BLaER1 (cell line): ENCODE measurements at regions not wholly inside any gene's neighbourhood (a gene's known extent, or its start where the extent isn't known, plus 50 kb on each side); places are given as distances from the start of the nearest gene placed in this dataset.

Experiments
- H3K27ac ChIP-seq: shearing (Covaris generic); formaldehyde crosslinking; 2 replicates; pipeline ENCODE4 v1.8.1; 2022
- H3K27me3 ChIP-seq: shearing (Covaris generic); formaldehyde crosslinking; 2 replicates; pipeline ENCODE4 v1.8.1; 2022
- H3K36me3 ChIP-seq: shearing (Covaris generic); formaldehyde crosslinking; 2 replicates; pipeline ENCODE4 v1.8.1; 2022
- H3K4me1 ChIP-seq: shearing (Covaris generic); formaldehyde crosslinking; 2 replicates; pipeline ENCODE4 v1.8.1; 2022
- H3K4me2 ChIP-seq: shearing (Covaris generic); formaldehyde crosslinking; 2 replicates; pipeline ENCODE4 v1.8.1; 2022
- H3K4me3 ChIP-seq: shearing (Covaris generic); formaldehyde crosslinking; 2 replicates; pipeline ENCODE4 v1.8.1; 2022
- H3K9ac ChIP-seq: shearing (Covaris generic); formaldehyde crosslinking; 2 replicates; pipeline ENCODE4 v1.8.1; 2022
- H3K9me3 ChIP-seq: shearing (Covaris generic); formaldehyde crosslinking; 2 replicates; pipeline ENCODE4 v1.8.1; 2022
- H4K20me1 ChIP-seq: shearing (Covaris generic); formaldehyde crosslinking; 2 replicates; pipeline ENCODE4 v1.8.1; 2022
- Cebpa-rat ChIP-seq: shearing (Covaris generic); IDR thresholded peaks from 2 replicates; pipeline ENCODE4 v1.8.1; 2022

- Histone ChIP-seq H3K4me3 (no peak overlapping the region), H3K36me3 (no peaks in the 10 kb centered on the region), H3K4me1 (0 out of 2 replicates have a peak, but pooled peaks cover 7% of the 10 kb centered on the region), H3K27ac (no peak overlapping the region), H3K9ac (no peak overlapping the region), H3K9me3 (no peaks in the 10 kb centered on the region), H4K20me1 (no peaks in the 10 kb centered on the region), H3K27me3 (no peaks in the 10 kb centered on the region), H3K4me2 (no peak overlapping the region)
- no peak for TF ChIP-seq Cebpa-rat
These were observed 131.7 kb downstream of the BARX1 start for GRCh38 chr9:93823245-93824072.

GRCh38 chr9:93822229-93822628, 132.9 kb downstream of the BARX1 start:
- Histone ChIP-seq H3K4me3 (no peak overlapping the region), H3K4me2 (no peak overlapping the region), H3K27me3 (no peaks in the 10 kb centered on the region), H3K9me3 (no peaks in the 10 kb centered on the region), H3K36me3 (no peaks in the 10 kb centered on the region), H4K20me1 (no peaks in the 10 kb centered on the region), H3K4me1 (0 out of 2 replicates have a peak, but pooled peaks cover 7% of the 10 kb centered on the region), H3K27ac (no peak overlapping the region), H3K9ac (no peak overlapping the region)
- TF ChIP-seq Cebpa-rat: no peak

GRCh38 chr9:93821307-93821703, 133.8 kb downstream of the BARX1 start:
- Histone ChIP-seq H4K20me1 (no peaks in the 10 kb centered on the region), H3K27ac (no peak overlapping the region), H3K9me3 (no peaks in the 10 kb centered on the region), H3K4me2 (no peak overlapping the region), H3K4me3 (no peak overlapping the region), H3K9ac (no peak overlapping the region), H3K4me1 (0 out of 2 replicates have a peak, but pooled peaks cover 7% of the 10 kb centered on the region), H3K27me3 (no peaks in the 10 kb centered on the region), H3K36me3 (no peaks in the 10 kb centered on the region)
- TF ChIP-seq Cebpa-rat: no peak

DNA sequence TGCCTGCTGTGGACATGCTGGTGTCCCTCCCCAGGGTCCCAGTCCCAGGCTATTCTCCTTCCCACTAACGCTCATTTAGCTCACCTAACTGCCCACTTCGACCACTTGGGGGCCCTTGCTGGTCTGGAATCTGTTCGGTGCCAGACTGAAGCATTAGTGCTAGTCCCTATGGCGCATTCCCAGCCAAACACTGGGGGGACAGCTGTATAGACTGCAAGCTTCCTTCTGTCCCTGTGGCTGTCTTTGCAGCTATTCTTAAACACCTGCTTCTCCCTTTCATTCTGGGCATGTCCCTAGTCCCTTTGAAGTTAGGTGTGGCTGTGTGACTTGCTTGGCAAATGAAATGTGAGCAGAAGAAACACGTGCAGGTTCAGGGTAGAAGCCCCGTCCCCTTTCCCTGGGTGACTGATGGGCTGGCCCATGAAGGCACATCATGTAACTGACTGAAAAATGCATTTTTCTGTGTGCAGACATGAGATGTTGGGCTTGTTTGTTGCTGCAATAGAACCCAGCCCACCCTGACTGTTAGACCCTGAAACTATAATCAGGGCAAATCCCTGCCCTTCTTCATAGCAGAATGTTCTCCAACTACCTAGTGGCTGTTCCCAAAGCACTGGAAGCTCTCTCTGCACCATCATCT, 134.4 kb downstream of the BARX1 start:
- TF ChIP-seq Cebpa-rat: no peak
- Histone ChIP-seq H3K4me2 (no peak overlapping the region), H3K4me3 (no peak overlapping the region), H3K9me3 (no peaks in the 10 kb centered on the region), H3K27ac (no peak overlapping the region), H4K20me1 (no peaks in the 10 kb centered on the region), H3K36me3 (no peaks in the 10 kb centered on the region), H3K4me1 (0 out of 2 replicates have a peak, but pooled peaks cover 7% of the 10 kb centered on the region), H3K27me3 (no peaks in the 10 kb centered on the region), H3K9ac (no peak overlapping the region)

GRCh38 chr9:93819905-93820304, 135.2 kb downstream of the BARX1 start:
- 0 out of 2 replicates have a peak, but pooled peaks cover 7% of the 10 kb centered on the region for H3K4me1 ChIP-seq
- no peaks in the 10 kb centered on the region for H3K27me3 ChIP-seq
- H3K9me3 ChIP-seq: no peaks in the 10 kb centered on the region
- H4K20me1 ChIP-seq: no peaks in the 10 kb centered on the region
- H3K9ac ChIP-seq: no peak overlapping the region
- H3K4me3 ChIP-seq: no peak overlapping the region
- TF ChIP-seq Cebpa-rat: no peak
- no peak overlapping the region for H3K4me2 ChIP-seq
- H3K36me3 ChIP-seq: no peaks in the 10 kb centered on the region
- no peak overlapping the region for H3K27ac ChIP-seq

GRCh38 chr9:93818827-93819472, 136.2 kb downstream of the BARX1 start:
- no peaks in the 10 kb centered on the region for H3K9me3 ChIP-seq

GRCh38 chr9:93818237-93818636, 136.9 kb downstream of the BARX1 start:
- 0 out of 2 replicates have a peak, but pooled peaks cover 7% of the 10 kb centered on the region for H3K4me1 ChIP-seq
- H3K4me3 ChIP-seq: no peak overlapping the region
- H4K20me1 ChIP-seq: no peaks in the 10 kb centered on the region
- H3K27ac ChIP-seq: no peak overlapping the region
- no peak for TF ChIP-seq Cebpa-rat
- H3K9ac ChIP-seq: no peak overlapping the region
- H3K36me3 ChIP-seq: no peaks in the 10 kb centered on the region
- no peak overlapping the region for H3K4me2 ChIP-seq
- no peaks in the 10 kb centered on the region for H3K27me3 ChIP-seq
- H3K9me3 ChIP-seq: no peaks in the 10 kb centered on the region

More at GRCh38 chr9:93818827-93819472, 136.2 kb downstream of the BARX1 start:
- Histone ChIP-seq H3K27me3 (no peaks in the 10 kb centered on the region), H3K36me3 (no peaks in the 10 kb centered on the region), H3K9ac (no peak overlapping the region), H3K27ac (no peak overlapping the region), H3K4me2 (no peak overlapping the region), H3K4me3 (no peak overlapping the region), H3K4me1 (0 out of 2 replicates have a peak, but pooled peaks cover 7% of the 10 kb centered on the region), H4K20me1 (no peaks in the 10 kb centered on the region)
- no peak for TF ChIP-seq Cebpa-rat

GRCh38 chr9:93815677-93816076, 139.5 kb downstream of the BARX1 start:
- H3K27me3 ChIP-seq: no peaks in the 10 kb centered on the region
- no peak overlapping the region for H3K9ac ChIP-seq
- TF ChIP-seq Cebpa-rat: no peak
- no peak overlapping the region for H3K4me2 ChIP-seq
- no peaks in the 10 kb centered on the region for H3K9me3 ChIP-seq
- no peaks in the 10 kb centered on the region for H3K36me3 ChIP-seq
- H4K20me1 ChIP-seq: no peaks in the 10 kb centered on the region
- no peak overlapping the region for H3K27ac ChIP-seq
- H3K4me3 ChIP-seq: no peak overlapping the region
- H3K4me1 ChIP-seq: 0 out of 2 replicates have a peak, but pooled peaks cover 7% of the 10 kb centered on the region

- no peak for TF ChIP-seq Cebpa-rat
These were observed 140.0 kb downstream of the BARX1 start for GRCh38 chr9:93815135-93815534.

More at GRCh38 chr9:93815135-93815534, 140.0 kb downstream of the BARX1 start:
- H3K27me3 ChIP-seq: no peaks in the 10 kb centered on the region
- no peak overlapping the region for H3K4me2 ChIP-seq
- H3K4me3 ChIP-seq: no peak overlapping the region
- no peaks in the 10 kb centered on the region for H4K20me1 ChIP-seq
- 0 out of 2 replicates have a peak, but pooled peaks cover 7% of the 10 kb centered on the region for H3K4me1 ChIP-seq
- no peak overlapping the region for H3K9ac ChIP-seq
- no peaks in the 10 kb centered on the region for H3K9me3 ChIP-seq
- no peak overlapping the region for H3K27ac ChIP-seq
- no peaks in the 10 kb centered on the region for H3K36me3 ChIP-seq
